Activated CD4-positive, CD25-positive, alpha-beta regulatory T cell treated with anti-CD3 and anti-CD28 coated beads, Interleukin-2, amount 50 U/mL, for 16 hours (primary cell): ENCODE measurements at regions not wholly inside any gene's neighbourhood (a gene's known extent, or its start where the extent isn't known, plus 50 kb on each side); places are given as distances from the start of the nearest gene placed in this dataset.

Experiments used
- DNase-seq: peaks from one replicate; pipeline ENCODE4 v3.0.0-alpha.2; 2020; ENCODE audit warnings: low read depth, low spot score

DNA sequence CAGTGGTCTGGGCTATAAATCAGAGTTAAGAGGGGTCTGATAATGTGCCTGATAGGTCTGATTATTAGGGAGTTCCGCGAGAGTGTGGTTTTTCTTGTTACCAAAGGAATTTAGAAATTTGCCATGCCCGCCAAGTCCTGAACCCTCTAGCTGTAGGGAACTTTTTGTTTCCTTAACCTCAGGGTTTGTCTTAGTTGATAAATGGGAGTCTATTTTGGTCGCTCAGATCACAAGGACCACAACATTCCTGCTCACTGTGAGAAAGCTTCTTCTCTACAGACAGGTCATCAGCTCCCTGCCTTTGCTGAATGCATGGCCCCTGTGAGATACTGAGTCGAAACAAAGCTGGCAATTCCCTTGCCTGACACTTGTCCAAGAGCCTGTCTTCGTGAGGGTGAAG is 497.8 kb downstream of the HS3ST4 start:
- no peak for DNase-seq

DNA sequence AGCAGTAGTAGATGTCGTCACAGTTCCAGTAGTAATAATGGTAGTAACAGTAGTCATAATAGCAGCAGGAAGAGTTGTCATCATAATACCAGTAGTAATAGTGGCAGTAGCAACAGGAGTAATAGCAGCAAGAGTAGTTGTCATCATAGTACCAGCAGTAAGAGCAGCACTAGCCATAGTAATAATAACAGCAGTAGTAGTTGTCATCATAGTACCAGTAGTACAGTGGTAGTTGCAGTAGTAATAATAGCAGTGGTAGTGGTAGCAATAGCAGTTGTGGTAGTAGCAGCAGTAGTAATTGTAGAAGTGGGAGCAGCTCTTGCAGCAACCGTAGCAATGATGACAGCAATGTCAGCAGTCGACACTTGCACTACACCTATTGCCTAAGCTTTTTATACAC is 502.8 kb downstream of the HS3ST4 start:
- DNase-seq: no peak

DNA sequence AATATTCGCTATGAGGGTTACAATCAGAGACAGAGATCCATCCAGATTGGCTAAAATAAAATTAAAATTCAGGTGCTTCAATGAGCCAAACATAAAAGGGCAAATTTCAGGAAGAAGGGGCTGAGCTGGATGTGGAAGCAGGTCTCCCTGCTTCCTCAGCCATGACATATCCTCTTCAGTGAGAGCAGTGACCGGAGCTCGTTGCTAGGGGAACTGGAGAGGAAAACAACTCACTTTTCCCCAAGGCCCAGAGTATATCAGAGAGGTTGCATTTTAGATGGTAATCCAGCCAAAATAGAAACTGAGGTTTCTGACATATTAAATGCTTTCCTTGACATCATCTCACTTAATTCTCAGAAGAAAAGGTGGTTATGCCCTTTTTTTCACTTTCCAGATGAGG is 503.5 kb downstream of the HS3ST4 start:
- no peak for DNase-seq

DNA sequence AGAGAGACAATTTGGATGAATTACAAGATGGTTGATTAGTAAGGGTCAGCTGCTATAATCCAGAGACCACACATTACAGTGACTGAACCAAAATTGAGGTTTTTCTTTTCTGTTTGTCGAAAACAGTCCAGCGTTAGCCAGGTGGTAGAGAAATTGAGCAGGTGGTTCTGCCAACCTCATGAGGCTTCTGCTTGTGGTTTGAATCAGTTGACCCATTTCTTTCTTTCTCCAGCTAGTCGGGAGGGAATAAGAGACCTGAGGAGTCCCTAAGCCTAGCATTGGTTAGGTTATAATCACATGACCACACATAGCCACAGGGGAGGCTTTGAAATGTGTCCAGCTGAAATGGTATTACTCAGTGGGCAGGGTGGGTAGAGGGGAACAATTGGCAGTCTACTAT is 504.6 kb downstream of the HS3ST4 start:
- DNase-seq: no peak

DNA sequence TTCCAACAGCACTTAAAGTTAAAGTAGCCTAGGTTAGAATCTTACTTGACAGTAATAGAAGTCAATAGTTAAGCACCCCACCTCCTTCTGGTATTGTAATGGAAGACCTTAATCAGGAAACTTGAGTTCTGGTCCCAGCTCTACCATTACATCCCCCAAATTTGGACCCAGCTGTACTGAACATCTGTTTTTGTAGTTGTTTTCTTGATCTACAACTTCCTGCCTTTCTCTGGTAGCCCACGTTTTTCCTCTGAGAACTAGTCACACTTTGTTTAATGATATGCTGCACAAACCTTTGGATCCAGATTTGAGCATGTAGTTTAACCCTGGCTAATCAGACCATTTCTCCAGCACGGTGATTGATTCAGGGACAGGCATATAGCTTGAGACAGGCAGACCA is 505.0 kb downstream of the HS3ST4 start:
- no peak for DNase-seq

DNA sequence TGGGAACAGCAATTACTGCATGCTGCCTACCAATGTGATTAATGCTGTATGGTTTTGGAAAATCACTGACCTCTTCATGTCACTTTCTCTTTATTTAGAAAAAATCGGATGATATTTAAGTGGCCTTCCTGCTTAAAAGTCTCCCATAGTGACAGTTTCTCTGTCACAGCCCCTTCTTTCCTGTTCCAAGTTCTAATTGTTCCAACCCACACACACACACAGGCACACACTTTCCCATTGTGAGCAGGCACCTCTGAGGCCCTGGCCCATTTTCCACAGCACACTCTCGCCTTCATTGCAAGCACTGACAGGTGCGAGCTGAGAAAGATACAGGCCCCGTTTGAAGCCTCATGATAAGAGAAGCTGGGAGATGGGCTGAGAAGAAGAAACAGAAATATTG is 505.9 kb downstream of the HS3ST4 start:
- no peak for DNase-seq

DNA sequence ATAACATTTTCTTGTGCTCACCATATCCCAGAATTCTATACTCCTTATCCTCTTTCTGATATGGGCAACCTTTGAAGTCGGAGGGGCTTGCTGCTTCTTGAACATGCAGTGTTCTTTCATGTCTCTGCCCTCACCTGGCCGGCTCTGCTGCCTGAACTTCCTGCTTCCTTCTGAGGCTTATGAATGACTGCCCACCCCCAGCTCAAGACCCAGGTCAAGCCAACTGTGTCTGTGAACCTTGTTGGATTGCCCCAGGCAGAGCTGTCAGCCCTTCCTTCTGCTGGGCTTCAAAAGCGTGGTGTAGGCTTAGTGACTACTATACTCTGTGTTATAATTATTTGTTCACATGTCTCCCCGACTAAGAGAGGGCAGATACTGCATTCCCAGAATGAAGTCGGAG is 506.5 kb downstream of the HS3ST4 start:
- no peak for DNase-seq

DNA sequence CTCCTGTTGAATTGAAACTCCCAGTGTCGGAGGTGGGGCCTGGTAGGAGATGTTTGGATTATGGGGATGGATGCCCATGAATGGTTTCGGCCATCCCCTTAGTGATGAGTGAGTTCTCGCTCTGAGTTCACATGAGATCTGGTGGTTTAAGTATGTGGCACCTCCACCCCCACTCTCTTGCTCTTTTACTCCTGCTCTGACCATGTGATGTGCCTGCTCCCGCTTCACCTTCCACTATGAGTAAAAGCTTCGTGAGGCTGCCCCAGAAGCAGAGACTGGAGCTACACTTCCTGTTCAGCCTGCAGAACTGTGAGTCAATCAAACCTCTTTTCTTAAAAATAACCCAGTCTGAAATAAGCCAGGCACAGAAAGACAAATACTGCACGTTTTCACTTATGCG is 512.4 kb downstream of the HS3ST4 start:
- DNase-seq: no peak

DNA sequence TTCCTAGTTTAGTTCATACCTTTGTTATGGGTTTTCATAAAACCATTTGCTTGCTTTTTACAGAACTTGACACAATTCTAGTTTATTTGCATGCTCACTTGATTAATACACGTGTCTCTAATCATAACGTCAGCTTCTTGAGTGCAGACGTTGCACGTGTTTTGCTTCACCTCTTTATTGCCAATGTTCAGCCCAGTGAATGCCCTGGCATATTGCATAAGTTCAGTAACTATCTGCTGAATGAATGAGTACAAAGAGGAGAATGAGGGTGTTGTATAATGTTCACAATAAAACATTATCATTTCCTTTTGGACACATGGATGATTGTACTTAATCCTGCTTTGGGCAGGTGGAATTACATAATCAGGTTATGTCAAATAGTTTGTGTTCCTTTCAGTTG is 519.8 kb downstream of the HS3ST4 start:
- no peak for DNase-seq

DNA sequence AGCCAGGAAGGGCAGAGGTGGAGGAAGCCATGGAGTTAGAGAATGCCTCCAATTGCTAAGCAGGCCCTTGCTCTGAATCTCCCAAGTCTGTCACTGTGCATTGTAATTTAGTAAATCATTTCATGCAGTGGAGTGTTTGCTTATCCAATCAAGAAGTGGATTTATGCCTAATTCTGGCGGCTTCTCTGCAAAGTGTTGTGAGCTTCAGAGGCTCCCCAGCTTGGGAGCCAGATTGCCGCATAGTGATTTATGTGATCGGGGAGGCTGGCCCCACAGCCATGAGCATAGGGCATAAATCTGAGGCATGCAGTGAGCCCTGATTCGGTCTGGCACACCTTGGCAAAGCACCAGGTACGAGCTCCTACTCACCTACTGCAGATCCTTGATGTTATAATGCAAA is 520.8 kb downstream of the HS3ST4 start:
- DNase-seq: no peak

DNA sequence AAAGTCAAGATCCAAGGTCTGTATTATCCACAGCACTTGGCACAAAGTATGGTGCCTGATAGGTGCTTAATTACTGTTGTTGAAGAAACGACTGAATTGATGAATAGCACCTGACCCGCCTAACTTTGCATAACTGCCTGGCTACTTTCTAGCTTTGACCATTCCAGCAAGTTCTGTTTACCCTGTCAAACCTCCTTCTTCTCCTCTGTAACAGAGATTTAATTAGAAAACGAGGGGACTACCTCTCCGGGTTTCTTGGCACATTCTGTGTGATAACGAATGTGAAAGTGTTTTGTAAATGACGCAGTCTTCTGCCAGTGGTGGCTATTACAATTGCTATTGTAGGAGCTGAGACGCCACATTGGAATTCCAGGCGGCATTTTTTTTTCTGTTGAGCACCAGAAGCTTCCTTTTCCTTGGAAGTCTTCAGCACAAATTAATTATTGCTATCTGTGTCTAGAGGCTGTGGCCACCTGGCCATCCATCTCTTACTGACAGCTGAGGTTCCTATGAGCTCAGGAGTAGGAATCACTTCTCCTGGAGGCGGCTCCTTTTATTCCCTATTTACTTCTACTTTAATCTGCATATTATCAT is 522.9 kb downstream of the HS3ST4 start:
- no peak for DNase-seq

DNA sequence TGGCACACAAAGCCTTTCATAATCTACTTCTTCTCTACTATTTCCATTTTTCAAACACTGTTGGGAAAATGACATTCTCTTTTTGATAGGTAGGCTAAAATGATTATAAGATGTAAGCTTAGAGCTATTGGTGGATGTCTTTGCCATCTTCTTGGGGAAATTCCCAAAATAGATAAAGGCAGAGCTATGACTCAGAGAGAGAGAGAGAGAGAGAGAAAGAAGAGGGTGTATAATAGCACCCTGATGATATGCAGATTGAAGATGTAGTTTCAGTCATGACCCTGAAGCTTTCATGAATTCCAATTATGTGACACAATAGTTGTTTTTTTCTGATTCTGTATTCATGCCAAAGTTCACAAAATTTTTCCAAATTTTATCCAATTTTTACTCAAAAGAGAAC is 529.1 kb downstream of the HS3ST4 start:
- DNase-seq: no peak

DNA sequence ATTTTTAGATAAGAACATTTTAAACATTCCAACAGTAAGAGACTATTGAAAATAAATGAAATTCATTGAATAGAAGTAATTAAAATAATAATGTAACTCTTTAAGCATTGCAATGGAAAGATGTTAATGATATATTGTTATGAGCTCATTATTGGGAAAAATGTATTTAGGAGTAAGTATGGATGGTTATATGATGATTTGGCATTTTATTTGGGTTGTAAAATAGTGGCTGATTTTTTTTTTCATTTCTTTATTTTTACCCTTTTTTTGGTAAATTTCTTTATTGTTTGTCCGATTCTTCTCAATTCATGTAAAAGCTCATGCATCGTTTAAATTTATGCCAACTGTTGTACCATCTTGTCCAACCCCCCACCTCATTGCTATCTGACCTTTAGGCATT is 539.9 kb downstream of the HS3ST4 start:
- DNase-seq: no peak

DNA sequence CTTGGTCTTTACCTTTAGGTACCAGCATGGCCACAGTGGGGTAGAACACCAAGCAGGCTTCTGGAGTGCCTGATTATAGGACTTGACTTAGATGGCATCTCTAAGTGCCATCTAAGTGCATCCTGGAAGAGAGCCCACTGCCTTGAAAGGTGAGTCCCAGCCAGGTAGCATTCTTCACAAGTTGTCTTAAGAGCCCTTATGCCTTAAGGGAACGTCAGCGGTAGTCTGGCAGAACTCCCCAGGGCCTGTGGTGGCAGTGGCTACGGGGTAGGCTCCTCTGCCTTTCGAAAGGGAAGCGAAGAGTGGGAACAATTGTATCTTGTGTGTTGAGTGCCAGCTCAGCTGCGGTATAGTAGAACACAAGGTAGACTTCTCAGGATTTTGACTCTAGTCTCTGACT is 549.0 kb downstream of the HS3ST4 start:
- no peak for DNase-seq

DNA sequence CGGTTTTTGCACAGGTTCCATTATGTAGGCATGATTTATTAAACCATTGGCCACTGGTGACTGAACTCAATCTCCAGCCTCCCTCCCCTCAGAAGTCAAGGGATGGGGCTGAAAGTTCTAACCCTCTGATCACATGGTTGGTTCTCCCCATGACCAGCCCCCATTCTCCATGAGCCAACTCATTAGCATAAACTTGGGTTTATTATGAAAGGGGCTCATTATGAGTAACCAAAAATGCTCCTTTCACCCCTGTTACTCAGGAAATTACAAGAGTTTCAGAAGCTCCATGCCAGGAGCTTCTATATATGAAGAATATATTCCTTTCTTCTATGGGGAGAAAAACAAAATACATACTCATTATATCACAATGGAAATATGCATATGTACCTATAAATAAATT is 555.3 kb downstream of the HS3ST4 start:
- no peak for DNase-seq

DNA sequence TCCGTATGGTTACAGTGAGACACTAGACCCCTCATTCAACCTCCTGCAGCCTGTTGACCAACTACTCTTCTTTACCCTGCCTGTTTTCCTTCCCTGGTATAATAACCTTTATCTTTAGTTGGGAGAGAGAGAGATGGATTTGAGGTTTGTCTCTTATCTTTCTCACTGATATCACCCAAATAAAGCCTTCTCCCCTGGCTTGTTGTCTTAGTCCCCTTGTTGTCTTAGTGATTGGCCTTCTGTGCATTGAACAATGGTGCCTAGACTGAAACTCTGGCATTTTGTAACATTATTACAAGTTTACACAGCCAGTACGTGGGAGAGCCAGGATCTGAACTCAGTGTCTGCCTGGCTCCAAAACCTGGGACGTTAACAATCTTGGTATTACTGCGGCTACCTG is 560.8 kb downstream of the HS3ST4 start:
- no peak for DNase-seq

DNA sequence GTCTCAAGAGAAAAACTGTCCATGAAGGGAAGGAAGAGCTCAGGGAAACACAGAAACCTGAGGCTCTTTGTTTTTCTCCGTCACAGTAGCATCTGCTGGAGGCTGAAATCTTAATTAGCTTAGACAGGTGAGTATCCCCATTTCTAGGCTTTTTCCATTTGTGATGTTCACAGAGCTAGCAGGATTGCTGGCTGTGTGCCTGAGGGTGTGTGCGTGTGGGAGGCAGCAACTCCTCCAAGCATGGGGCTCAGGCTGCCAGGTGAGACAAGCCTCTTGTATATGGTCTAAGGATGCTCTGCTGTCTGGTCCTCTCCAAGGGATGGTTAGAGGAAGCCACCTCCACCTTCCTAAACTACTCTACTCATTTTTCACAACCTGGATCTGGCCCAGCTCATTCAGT is 569.9 kb downstream of the HS3ST4 start:
- no peak for DNase-seq

DNA sequence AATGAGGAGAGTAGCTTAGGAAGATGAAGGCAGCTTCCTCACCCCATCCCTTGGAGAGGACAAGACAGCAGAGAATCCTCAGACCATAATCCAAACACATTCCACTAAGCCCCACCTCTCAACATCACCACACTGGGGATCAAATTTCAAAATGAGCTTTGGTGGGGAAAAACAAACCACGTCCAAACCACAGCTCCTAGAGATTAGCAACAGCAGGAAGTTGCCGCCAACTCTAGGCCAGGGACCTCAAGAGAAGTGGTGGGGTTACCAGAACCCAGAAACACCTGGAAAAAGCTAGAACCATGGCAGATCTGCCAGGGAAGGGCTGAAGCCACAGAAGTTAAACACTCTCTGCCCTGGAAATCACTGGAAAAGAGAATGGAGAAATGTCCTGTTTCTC is 571.6 kb downstream of the HS3ST4 start:
- no peak for DNase-seq

DNA sequence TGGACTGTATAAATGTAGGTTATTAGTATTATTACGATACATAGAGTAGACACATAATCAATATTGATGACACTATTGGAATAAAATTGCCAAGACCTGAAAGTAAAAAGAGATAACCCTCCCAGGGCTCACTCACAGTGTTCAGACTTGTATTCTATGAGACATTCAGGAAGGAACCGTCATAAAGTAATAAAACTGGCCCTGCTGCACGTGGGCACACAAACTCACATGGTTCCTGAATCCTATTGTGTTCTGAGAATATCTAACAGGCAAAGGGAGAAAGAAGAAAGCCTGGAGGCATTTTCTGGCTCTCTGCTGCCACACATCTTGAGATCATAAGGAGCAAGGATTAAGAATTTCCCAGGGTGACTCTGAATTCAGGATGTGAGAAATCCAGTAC is 575.9 kb downstream of the HS3ST4 start:
- no peak for DNase-seq

DNA sequence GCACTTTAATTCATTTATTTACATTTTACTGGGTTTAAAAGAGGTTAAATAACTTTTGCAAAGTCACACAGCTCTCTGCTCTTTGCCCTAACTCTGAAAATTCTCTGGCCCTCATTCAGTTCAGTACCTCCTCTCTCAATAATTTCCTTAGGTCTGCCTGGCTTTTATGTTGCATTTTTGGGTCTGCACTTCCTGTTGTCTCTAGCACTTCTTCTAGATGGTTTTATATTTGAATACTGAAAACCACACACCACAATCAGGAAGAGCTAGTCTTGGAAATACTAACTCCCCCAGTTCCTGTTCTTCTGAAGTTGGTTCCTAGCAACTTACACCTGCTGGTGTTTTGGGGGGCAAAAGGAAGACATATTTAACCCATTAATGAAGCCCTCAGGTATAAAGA is 577.9 kb downstream of the HS3ST4 start:
- no peak for DNase-seq

DNA sequence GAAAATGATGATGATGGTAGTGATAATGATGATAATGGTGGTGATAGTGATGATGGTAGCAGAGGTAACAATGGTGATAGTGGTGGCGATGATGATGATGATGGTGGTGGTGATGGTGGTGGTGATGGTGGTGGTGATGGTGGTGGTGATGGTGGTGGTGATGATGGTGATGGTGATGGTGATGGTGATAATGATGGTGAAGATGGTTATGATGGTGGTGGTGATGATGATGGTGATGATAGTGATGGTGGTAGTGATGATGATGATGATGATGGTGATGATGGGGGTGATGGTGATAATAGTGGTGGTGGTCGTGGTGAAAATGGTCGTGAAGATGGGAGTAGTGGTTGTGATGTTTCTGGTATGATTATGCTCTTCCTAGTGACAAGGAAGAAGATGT is 581.8 kb downstream of the HS3ST4 start:
- DNase-seq: no peak

DNA sequence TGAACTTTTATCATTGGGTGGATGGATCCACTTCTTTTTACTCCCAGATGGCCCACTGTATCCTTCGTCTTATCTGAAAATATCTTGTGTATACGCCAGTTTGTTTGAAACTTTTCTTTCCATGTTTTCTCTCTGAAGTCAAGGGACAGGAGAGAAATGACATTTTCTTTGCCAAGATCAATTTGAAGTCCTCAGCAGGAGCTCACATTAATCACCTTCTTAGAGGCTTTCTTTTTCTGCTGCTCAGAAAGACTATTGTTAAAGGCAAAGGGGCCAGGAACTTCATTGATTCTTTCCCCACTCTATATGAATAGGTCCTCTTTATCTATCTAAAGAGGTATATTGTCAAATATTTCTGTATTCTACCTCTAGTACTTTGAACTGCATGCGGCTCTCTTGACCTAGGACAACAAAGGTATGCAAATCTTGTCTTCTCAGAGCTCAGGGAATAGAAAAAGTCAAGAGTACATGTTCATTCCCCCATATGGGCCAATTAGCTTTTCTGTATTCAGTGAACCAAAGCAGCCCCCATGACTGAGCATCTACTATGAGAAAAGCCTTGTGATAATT is 583.3 kb downstream of the HS3ST4 start:
- no peak for DNase-seq

DNA sequence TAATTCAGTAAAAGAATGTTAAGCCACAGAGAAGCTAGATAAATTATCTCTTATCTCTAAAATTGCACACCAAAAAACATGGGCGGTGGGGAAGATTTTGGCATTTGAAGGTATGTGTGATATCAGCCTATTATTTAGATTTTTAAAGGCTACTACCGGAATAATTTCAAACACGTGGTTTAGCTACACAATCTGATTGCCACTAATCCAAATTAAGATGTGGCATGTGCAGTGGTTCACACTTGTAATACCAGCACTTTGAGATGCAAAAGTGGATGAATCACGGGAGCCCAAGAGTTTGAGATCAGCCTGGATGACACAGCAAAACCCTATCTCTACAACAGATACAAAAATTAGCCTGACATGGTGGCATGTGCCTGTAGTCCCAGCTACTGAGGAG is 584.5 kb downstream of the HS3ST4 start:
- DNase-seq: no peak

DNA sequence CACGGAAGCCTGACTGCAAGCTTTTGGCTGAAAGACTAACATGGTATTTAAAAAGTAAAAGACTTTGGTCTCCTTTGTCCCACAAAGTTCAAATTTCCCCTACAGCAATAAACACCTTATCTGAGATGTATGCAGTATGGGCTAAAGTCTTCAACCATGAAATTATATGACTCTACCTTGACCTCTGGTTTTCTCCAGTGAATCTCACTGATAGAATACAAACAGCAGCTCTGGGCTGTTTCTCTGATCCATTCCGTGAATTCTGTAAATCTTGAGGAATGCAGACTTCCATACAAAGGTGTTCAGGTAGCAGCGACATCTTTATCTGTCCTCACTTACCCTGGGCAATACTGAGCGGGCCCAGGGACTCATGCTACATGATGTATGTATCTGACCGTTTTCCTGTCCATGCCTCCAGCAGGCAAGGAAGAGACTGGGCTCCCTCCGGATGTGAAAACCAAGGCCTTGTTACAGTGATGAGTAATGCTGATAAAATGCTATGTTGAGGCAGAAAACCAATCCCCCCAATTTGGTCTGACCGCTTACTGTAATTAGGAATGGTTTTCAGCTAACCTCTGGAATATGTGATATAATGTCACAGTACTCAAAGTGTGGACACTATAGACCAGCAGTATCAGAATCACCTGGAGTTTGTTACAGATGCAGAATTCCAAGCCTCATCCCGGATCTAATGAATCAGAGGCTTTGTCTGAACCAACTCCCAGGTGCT is 589.8 kb downstream of the HS3ST4 start:
- DNase-seq: no peak
